HCT116 (cell line): ENCODE measurements at regions not wholly inside any gene's neighbourhood (a gene's known extent, or its start where the extent isn't known, plus 50 kb on each side); places are given as distances from the start of the nearest gene placed in this dataset.

Experiments
- ELF1 ChIP-seq: IDR thresholded peaks from 2 replicates; pipeline ENCODE4 v1.6.1; 2012; ENCODE audit warnings: low read depth, borderline replicate concordance
- JUND ChIP-seq: IDR thresholded peaks from 2 replicates; pipeline ENCODE4 v1.6.1; 2012
- POLR2A ChIP-seq: IDR thresholded peaks from 2 replicates; pipeline ENCODE4 v1.7.0; 2011; ENCODE audit warnings: borderline replicate concordance; ENCODE audit not compliant: insufficient read depth, insufficient read length; ENCODE audit errors: extremely low read depth
- POLR2AphosphoS5 ChIP-seq: IDR thresholded peaks from 2 replicates; pipeline ENCODE4 v1.6.1; 2011; ENCODE audit warnings: mild to moderate bottlenecking, low read depth, low read length, moderate library complexity
- SIN3A ChIP-seq: IDR thresholded peaks from 2 replicates; pipeline ENCODE4 v1.6.1; 2012; ENCODE audit warnings: low read depth
- ZNF274 ChIP-seq: fragments of 200-500 bp; sonication (Bioruptor generic); IDR thresholded peaks from 2 replicates; pipeline ENCODE4 v1.6.1; 2014; ENCODE audit warnings: mild to moderate bottlenecking, low read depth, low read length, inconsistent platforms
- TF ChIP-seq, protein P1 (sequence below), 3 experiments: fragments of 200-600 bp in 1 of 3; sonication (generic) in 1 of 3; IDR thresholded peaks in 2 of 3; conservative IDR thresholded peaks in 1 of 3; 2 replicates each; pipeline ENCODE4 v1.5.1; 2012 to 2017; ENCODE audit warnings: low read depth in 2 of 3, low read length in 2 of 3, antibody characterized with exemption in 1 of 3, borderline replicate concordance in 1 of 3, control low read depth in 1 of 3, mild to moderate bottlenecking in 1 of 3, mixed read lengths in 1 of 3, mixed run types in 1 of 3, moderate library complexity in 1 of 3; ENCODE audit not compliant: insufficient read depth in 1 of 3
- TF ChIP-seq, protein P2 (sequence below): IDR thresholded peaks from 2 replicates; pipeline ENCODE4 v1.6.1; 2011; ENCODE audit warnings: mild to moderate bottlenecking, low read length, moderate library complexity; ENCODE audit not compliant: insufficient replicate concordance; ENCODE audit errors: extremely low read depth
- TF ChIP-seq, protein P3 (sequence below): IDR thresholded peaks from 2 replicates; pipeline ENCODE4 v1.6.1; 2012; ENCODE audit warnings: low read depth

DNA sequence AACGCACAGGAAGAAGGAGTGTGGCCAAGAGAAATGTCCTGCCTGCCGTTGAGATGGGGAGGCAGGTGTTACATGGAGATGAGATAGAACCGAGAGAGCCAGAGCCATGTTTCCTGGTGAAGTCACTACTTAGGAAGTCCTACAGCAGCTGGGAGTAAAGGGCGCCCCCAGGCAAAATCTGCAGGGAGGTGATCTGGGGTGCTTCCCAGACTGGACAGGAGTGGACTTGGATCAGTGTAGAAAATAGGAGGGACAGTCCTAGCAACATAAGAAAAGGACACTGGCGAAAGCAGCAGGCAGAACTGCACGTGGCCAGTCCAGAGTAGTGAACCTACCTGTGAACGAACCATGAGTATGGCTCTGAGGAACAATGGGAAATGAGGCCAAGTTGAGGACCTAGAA is 85.3 kb downstream of the CD164 start:
- TF ChIP-seq POLR2A, result no peak
- TF ChIP-seq, protein P1, sequence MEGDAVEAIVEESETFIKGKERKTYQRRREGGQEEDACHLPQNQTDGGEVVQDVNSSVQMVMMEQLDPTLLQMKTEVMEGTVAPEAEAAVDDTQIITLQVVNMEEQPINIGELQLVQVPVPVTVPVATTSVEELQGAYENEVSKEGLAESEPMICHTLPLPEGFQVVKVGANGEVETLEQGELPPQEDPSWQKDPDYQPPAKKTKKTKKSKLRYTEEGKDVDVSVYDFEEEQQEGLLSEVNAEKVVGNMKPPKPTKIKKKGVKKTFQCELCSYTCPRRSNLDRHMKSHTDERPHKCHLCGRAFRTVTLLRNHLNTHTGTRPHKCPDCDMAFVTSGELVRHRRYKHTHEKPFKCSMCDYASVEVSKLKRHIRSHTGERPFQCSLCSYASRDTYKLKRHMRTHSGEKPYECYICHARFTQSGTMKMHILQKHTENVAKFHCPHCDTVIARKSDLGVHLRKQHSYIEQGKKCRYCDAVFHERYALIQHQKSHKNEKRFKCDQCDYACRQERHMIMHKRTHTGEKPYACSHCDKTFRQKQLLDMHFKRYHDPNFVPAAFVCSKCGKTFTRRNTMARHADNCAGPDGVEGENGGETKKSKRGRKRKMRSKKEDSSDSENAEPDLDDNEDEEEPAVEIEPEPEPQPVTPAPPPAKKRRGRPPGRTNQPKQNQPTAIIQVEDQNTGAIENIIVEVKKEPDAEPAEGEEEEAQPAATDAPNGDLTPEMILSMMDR (IDR thresholded peaks at IDR 0.05 in 2 of 3, conservative IDR thresholded peaks at IDR 0.05 in 1 of 3; ENCODE audit: borderline replicate concordance in 1 of 3, insufficient read depth in 1 of 3, low read depth in 2 of 3, low read length in 2 of 3), result no peak
- TF ChIP-seq ZNF274, result no peak
- TF ChIP-seq, protein P2, sequence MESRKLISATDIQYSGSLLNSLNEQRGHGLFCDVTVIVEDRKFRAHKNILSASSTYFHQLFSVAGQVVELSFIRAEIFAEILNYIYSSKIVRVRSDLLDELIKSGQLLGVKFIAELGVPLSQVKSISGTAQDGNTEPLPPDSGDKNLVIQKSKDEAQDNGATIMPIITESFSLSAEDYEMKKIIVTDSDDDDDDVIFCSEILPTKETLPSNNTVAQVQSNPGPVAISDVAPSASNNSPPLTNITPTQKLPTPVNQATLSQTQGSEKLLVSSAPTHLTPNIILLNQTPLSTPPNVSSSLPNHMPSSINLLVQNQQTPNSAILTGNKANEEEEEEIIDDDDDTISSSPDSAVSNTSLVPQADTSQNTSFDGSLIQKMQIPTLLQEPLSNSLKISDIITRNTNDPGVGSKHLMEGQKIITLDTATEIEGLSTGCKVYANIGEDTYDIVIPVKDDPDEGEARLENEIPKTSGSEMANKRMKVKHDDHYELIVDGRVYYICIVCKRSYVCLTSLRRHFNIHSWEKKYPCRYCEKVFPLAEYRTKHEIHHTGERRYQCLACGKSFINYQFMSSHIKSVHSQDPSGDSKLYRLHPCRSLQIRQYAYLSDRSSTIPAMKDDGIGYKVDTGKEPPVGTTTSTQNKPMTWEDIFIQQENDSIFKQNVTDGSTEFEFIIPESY, result no peak
- TF ChIP-seq, protein P3, sequence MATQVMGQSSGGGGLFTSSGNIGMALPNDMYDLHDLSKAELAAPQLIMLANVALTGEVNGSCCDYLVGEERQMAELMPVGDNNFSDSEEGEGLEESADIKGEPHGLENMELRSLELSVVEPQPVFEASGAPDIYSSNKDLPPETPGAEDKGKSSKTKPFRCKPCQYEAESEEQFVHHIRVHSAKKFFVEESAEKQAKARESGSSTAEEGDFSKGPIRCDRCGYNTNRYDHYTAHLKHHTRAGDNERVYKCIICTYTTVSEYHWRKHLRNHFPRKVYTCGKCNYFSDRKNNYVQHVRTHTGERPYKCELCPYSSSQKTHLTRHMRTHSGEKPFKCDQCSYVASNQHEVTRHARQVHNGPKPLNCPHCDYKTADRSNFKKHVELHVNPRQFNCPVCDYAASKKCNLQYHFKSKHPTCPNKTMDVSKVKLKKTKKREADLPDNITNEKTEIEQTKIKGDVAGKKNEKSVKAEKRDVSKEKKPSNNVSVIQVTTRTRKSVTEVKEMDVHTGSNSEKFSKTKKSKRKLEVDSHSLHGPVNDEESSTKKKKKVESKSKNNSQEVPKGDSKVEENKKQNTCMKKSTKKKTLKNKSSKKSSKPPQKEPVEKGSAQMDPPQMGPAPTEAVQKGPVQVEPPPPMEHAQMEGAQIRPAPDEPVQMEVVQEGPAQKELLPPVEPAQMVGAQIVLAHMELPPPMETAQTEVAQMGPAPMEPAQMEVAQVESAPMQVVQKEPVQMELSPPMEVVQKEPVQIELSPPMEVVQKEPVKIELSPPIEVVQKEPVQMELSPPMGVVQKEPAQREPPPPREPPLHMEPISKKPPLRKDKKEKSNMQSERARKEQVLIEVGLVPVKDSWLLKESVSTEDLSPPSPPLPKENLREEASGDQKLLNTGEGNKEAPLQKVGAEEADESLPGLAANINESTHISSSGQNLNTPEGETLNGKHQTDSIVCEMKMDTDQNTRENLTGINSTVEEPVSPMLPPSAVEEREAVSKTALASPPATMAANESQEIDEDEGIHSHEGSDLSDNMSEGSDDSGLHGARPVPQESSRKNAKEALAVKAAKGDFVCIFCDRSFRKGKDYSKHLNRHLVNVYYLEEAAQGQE, result no peak
- no peak for TF ChIP-seq JUND
- no peak for TF ChIP-seq ELF1
- TF ChIP-seq SIN3A, result no peak
- TF ChIP-seq POLR2AphosphoS5, result no peak
